GM23338 (cell line): ENCODE measurements at regions not wholly inside any gene's neighbourhood (a gene's known extent, or its start where the extent isn't known, plus 50 kb on each side); places are given as distances from the start of the nearest gene placed in this dataset.

Experiments used
- ATAC-seq: fragments of 200-7000 bp; cut with Tn5 transposase; 3 replicates; pipeline ENCODE4 v1.9.1; 2020
- DNase-seq: peaks from one replicate; pipeline ENCODE4 v3.0.0-alpha.2; 2015; ENCODE audit warnings: low spot score
- H2AFZ ChIP-seq: fragments of 200-600 bp; sonication (generic); 2 replicates; pipeline ENCODE4 v1.8.0; 2016; ENCODE audit warnings: antibody characterized with exemption, mild to moderate bottlenecking, moderate library complexity
- H3F3A ChIP-seq: fragments of 200-600 bp; sonication (generic); replicated peaks from 2 replicates; pipeline ENCODE4 v1.8.0; 2017; ENCODE audit warnings: antibody characterized with exemption, mixed run types, low read depth
- H3K27ac ChIP-seq: fragments of 200-600 bp; sonication (generic); 2 replicates; pipeline ENCODE4 v1.6.1; 2016; ENCODE audit warnings: low read depth
- H3K27me3 ChIP-seq: fragments of 200-600 bp; sonication (generic); 2 replicates; pipeline ENCODE4 v1.8.0; 2016; ENCODE audit warnings: mild to moderate bottlenecking, mixed run types, moderate library complexity; ENCODE audit not compliant: insufficient read depth
- H3K36me3 ChIP-seq: fragments of 200-600 bp; sonication (generic); 2 replicates; pipeline ENCODE4 v1.8.0; 2016; ENCODE audit warnings: mild to moderate bottlenecking; ENCODE audit not compliant: insufficient read depth
- H3K4me1 ChIP-seq: fragments of 200-600 bp; sonication (generic); 2 replicates; pipeline ENCODE4 v1.8.0; 2016; ENCODE audit warnings: mild to moderate bottlenecking, moderate library complexity; ENCODE audit not compliant: insufficient read depth
- H3K4me2 ChIP-seq: fragments of 200-600 bp; sonication (generic); 2 replicates; pipeline ENCODE4 v1.7.1; 2017; ENCODE audit warnings: mixed run types
- H3K4me3 ChIP-seq: fragments of 200-600 bp; sonication (generic); 2 replicates; pipeline ENCODE4 v1.6.1; 2016; ENCODE audit warnings: mixed run types
- H3K79me2 ChIP-seq: fragments of 200-600 bp; sonication (generic); replicated peaks from 2 replicates; pipeline ENCODE4 v1.8.0; 2017; ENCODE audit warnings: mild to moderate bottlenecking; ENCODE audit not compliant: insufficient read depth
- H3K9me2 ChIP-seq: fragments of 200-600 bp; sonication (generic); 2 replicates; pipeline ENCODE4 v1.8.0; 2017; ENCODE audit not compliant: insufficient read depth
- H4K20me1 ChIP-seq: fragments of 200-600 bp; sonication (generic); replicated peaks from 2 replicates; pipeline ENCODE4 v1.8.0; 2017; ENCODE audit warnings: mild to moderate bottlenecking; ENCODE audit not compliant: insufficient read depth
- H3K27ac Mint-ChIP-seq: 2 replicates; pipeline ENCODE4 v1.8.0; 2020; ENCODE audit warnings: inconsistent platforms, mild to moderate bottlenecking, moderate library complexity, mixed read lengths
- H3K27me3 Mint-ChIP-seq: 3 replicates; pipeline ENCODE4 v1.8.0; 2022; ENCODE audit warnings: low read depth, mild to moderate bottlenecking, moderate library complexity, mixed read lengths, inconsistent platforms; ENCODE audit not compliant: insufficient read depth, poor library complexity
- H3K36me3 Mint-ChIP-seq: 3 replicates; pipeline ENCODE4 v1.8.0; 2021; ENCODE audit warnings: low read depth, mild to moderate bottlenecking, inconsistent platforms, moderate library complexity, mixed read lengths
- H3K4me1 Mint-ChIP-seq: 3 replicates; pipeline ENCODE4 v1.8.0; 2020; ENCODE audit warnings: mild to moderate bottlenecking, inconsistent platforms, mixed read lengths
- H3K4me3 Mint-ChIP-seq: 3 replicates; pipeline ENCODE4 v1.8.0; 2021; ENCODE audit warnings: moderate library complexity, mild to moderate bottlenecking, inconsistent platforms, mixed read lengths
- H3K9me3 Mint-ChIP-seq: 3 replicates; pipeline ENCODE4 v1.8.0; 2020; ENCODE audit warnings: moderate library complexity, mild to moderate bottlenecking, inconsistent platforms, mixed read lengths
- CREB1 ChIP-seq: fragments of 250-450 bp; sonication (Bioruptor Pico); IDR thresholded peaks from 2 replicates; pipeline ENCODE4 v1.5.0; 2020; ENCODE audit warnings: low read depth, mild to moderate bottlenecking, moderate library complexity
- ETS1 ChIP-seq: IDR thresholded peaks from 2 replicates; pipeline ENCODE4 v1.6.1; 2016; ENCODE audit warnings: antibody characterized with exemption
- EZH2 ChIP-seq: fragments of 200-600 bp; sonication (generic); IDR thresholded peaks from one replicate; pipeline ENCODE4 v1.8.0; 2017; ENCODE audit warnings: antibody characterized with exemption, mild to moderate bottlenecking, low read depth; ENCODE audit not compliant: unreplicated experiment
- EZH2phosphoT487 ChIP-seq: fragments of 200-600 bp; sonication (generic); IDR thresholded peaks from one replicate; pipeline ENCODE4 v1.8.1; 2018; ENCODE audit warnings: antibody characterized with exemption; ENCODE audit not compliant: unreplicated experiment
- JUNB ChIP-seq: IDR thresholded peaks from one replicate; pipeline ENCODE4 v1.6.1; 2016; ENCODE audit warnings: antibody characterized with exemption; ENCODE audit not compliant: unreplicated experiment
- NANOG ChIP-seq: IDR thresholded peaks from 2 replicates; pipeline ENCODE4 v1.6.1; 2016; ENCODE audit warnings: antibody characterized with exemption, borderline replicate concordance
- POLR2AphosphoS5 ChIP-seq: IDR thresholded peaks from 2 replicates; pipeline ENCODE4 v1.6.1; 2016; ENCODE audit warnings: antibody characterized with exemption, low read depth
- STAT1 ChIP-seq: IDR thresholded peaks from one replicate; pipeline ENCODE4 v1.6.1; 2016; ENCODE audit warnings: antibody characterized with exemption; ENCODE audit not compliant: unreplicated experiment
- ZNF114 ChIP-seq: fragments of 250-450 bp; sonication (Bioruptor Pico); IDR thresholded peaks from 2 replicates; pipeline ENCODE4 v1.5.0; 2020; ENCODE audit warnings: mild to moderate bottlenecking, moderate library complexity
- ZNF331 ChIP-seq: fragments of 250-450 bp; sonication (Bioruptor Pico); IDR thresholded peaks from 2 replicates; pipeline ENCODE4 v1.5.0; 2020; ENCODE audit warnings: low read depth, mild to moderate bottlenecking, moderate library complexity
- ZNF462 ChIP-seq: fragments of 250-450 bp; sonication (Bioruptor Pico); IDR thresholded peaks from 2 replicates; pipeline ENCODE4 v1.5.0; 2020; ENCODE audit warnings: mild to moderate bottlenecking, moderate library complexity
- TF ChIP-seq, protein P1 (sequence below), 2 experiments: fragments of 200-600 bp in 1 of 2; sonication (generic) in 1 of 2; conservative IDR thresholded peaks; 2 replicates each; pipeline versions ENCODE4 v1.5.1 to v1.6.1; 2016 to 2017; ENCODE audit warnings: antibody characterized with exemption in 2 of 2, low read depth in 2 of 2, mild to moderate bottlenecking in 2 of 2, moderate library complexity in 1 of 2
- TF ChIP-seq, protein P2 (sequence below): IDR thresholded peaks from one replicate; pipeline ENCODE4 v1.6.1; 2018; ENCODE audit warnings: antibody characterized with exemption; ENCODE audit not compliant: unreplicated experiment

- H3K9me2 ChIP-seq: no peaks in the 10 kb centered on the region
- H3K4me3 ChIP-seq: no peak overlapping the region
- H3K27ac ChIP-seq: no peak overlapping the region
- Mint-ChIP-seq H3K9me3 (peaks cover 31% of the 10 kb centered on the region), H3K27me3 (peaks cover 7% of the 10 kb centered on the region), H3K4me3 (no peak overlapping the region), H3K36me3 (peaks cover 29% of the 10 kb centered on the region), H3K4me1 (peaks cover 7% of the 10 kb centered on the region; the same call in 2 of the 3 replicates), H3K27ac (no peak overlapping the region)
- TF ChIP-seq ZNF331 (CRISPR knock-in tag): no peak
- TF ChIP-seq JUNB: no peak
- TF ChIP-seq ZNF462 (CRISPR knock-in tag): no peak
- no peak for TF ChIP-seq CREB1 (CRISPR knock-in tag)
- TF ChIP-seq ZNF114 (CRISPR knock-in tag): no peak
- TF ChIP-seq POLR2AphosphoS5: no peak
- TF ChIP-seq EZH2: no peak
- no peak for TF ChIP-seq ETS1
- no peak for TF ChIP-seq STAT1
- TF ChIP-seq, protein P1, sequence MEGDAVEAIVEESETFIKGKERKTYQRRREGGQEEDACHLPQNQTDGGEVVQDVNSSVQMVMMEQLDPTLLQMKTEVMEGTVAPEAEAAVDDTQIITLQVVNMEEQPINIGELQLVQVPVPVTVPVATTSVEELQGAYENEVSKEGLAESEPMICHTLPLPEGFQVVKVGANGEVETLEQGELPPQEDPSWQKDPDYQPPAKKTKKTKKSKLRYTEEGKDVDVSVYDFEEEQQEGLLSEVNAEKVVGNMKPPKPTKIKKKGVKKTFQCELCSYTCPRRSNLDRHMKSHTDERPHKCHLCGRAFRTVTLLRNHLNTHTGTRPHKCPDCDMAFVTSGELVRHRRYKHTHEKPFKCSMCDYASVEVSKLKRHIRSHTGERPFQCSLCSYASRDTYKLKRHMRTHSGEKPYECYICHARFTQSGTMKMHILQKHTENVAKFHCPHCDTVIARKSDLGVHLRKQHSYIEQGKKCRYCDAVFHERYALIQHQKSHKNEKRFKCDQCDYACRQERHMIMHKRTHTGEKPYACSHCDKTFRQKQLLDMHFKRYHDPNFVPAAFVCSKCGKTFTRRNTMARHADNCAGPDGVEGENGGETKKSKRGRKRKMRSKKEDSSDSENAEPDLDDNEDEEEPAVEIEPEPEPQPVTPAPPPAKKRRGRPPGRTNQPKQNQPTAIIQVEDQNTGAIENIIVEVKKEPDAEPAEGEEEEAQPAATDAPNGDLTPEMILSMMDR (conservative IDR thresholded peaks at IDR 0.05; ENCODE audit: low read depth in 2 of 2): no peak
- TF ChIP-seq NANOG: no peak
- TF ChIP-seq EZH2phosphoT487: no peak
- TF ChIP-seq, protein P2, sequence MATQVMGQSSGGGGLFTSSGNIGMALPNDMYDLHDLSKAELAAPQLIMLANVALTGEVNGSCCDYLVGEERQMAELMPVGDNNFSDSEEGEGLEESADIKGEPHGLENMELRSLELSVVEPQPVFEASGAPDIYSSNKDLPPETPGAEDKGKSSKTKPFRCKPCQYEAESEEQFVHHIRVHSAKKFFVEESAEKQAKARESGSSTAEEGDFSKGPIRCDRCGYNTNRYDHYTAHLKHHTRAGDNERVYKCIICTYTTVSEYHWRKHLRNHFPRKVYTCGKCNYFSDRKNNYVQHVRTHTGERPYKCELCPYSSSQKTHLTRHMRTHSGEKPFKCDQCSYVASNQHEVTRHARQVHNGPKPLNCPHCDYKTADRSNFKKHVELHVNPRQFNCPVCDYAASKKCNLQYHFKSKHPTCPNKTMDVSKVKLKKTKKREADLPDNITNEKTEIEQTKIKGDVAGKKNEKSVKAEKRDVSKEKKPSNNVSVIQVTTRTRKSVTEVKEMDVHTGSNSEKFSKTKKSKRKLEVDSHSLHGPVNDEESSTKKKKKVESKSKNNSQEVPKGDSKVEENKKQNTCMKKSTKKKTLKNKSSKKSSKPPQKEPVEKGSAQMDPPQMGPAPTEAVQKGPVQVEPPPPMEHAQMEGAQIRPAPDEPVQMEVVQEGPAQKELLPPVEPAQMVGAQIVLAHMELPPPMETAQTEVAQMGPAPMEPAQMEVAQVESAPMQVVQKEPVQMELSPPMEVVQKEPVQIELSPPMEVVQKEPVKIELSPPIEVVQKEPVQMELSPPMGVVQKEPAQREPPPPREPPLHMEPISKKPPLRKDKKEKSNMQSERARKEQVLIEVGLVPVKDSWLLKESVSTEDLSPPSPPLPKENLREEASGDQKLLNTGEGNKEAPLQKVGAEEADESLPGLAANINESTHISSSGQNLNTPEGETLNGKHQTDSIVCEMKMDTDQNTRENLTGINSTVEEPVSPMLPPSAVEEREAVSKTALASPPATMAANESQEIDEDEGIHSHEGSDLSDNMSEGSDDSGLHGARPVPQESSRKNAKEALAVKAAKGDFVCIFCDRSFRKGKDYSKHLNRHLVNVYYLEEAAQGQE: no peak
- ATAC-seq: no peak
- H3K4me2 ChIP-seq: no peak overlapping the region
- H3K36me3 ChIP-seq: peaks cover 6% of the 10 kb centered on the region; the same call in 1 of the 2 replicates
- H3K27me3 ChIP-seq: no peaks in the 10 kb centered on the region
- no peaks in the 10 kb centered on the region for H4K20me1 ChIP-seq
- H3K79me2 ChIP-seq: no peaks in the 10 kb centered on the region
- peaks cover 10% of the 10 kb centered on the region; the same call in 1 of the 2 replicates for H3K4me1 ChIP-seq
- no peaks in the 10 kb centered on the region for H3F3A ChIP-seq
- no peak for DNase-seq
- no peak overlapping the region for H2AFZ ChIP-seq
Measured at GRCh38 chr5:148002451-148002850, 61.3 kb upstream of the SPINK5 start.
